HL-60 (cell line): ENCODE measurements at regions not wholly inside any gene's neighbourhood (a gene's known extent, or its start where the extent isn't known, plus 50 kb on each side); places are given as distances from the start of the nearest gene placed in this dataset.

ENCODE experiments used
- CTCF ChIP-seq: IDR thresholded peaks from one replicate; pipeline ENCODE4 v1.5.1; 2011; ENCODE audit warnings: low read length, control low read depth, inconsistent platforms; ENCODE audit not compliant: insufficient read depth
- POLR2AphosphoS5 ChIP-seq: IDR thresholded peaks from 2 replicates; pipeline ENCODE4 v1.6.1; 2012; ENCODE audit warnings: low read depth
- TF ChIP-seq, protein P1 (sequence below): IDR thresholded peaks from 2 replicates; pipeline ENCODE4 v1.6.1; 2012; ENCODE audit warnings: low read depth; ENCODE audit not compliant: insufficient replicate concordance

GRCh38 chr15:48029642-48030041 is 91.1 kb upstream of the SLC24A5 start:
- TF ChIP-seq, protein P1, sequence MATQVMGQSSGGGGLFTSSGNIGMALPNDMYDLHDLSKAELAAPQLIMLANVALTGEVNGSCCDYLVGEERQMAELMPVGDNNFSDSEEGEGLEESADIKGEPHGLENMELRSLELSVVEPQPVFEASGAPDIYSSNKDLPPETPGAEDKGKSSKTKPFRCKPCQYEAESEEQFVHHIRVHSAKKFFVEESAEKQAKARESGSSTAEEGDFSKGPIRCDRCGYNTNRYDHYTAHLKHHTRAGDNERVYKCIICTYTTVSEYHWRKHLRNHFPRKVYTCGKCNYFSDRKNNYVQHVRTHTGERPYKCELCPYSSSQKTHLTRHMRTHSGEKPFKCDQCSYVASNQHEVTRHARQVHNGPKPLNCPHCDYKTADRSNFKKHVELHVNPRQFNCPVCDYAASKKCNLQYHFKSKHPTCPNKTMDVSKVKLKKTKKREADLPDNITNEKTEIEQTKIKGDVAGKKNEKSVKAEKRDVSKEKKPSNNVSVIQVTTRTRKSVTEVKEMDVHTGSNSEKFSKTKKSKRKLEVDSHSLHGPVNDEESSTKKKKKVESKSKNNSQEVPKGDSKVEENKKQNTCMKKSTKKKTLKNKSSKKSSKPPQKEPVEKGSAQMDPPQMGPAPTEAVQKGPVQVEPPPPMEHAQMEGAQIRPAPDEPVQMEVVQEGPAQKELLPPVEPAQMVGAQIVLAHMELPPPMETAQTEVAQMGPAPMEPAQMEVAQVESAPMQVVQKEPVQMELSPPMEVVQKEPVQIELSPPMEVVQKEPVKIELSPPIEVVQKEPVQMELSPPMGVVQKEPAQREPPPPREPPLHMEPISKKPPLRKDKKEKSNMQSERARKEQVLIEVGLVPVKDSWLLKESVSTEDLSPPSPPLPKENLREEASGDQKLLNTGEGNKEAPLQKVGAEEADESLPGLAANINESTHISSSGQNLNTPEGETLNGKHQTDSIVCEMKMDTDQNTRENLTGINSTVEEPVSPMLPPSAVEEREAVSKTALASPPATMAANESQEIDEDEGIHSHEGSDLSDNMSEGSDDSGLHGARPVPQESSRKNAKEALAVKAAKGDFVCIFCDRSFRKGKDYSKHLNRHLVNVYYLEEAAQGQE, result no peak
- TF ChIP-seq CTCF, result no peak
- no peak for TF ChIP-seq POLR2AphosphoS5
